Transverse colon (tissue), 4 donors: ENCODE measurements at regions not wholly inside any gene's neighbourhood (a gene's known extent, or its start where the extent isn't known, plus 50 kb on each side); places are given as distances from the start of the nearest gene placed in this dataset.

Experiments
- DNase-seq: peaks from one replicate; pipeline ENCODE4 v3.0.0-alpha.2; 2019
- H3K27ac ChIP-seq, 4 donors: fragments of 200-600 bp; sonication (generic); 2 replicates each; pipeline ENCODE4 v1.5.1; 2016 to 2018; ENCODE audit warnings: inconsistent platforms in 4 of 4
- H3K27me3 ChIP-seq: fragments of 200-600 bp; sonication (generic); 2 replicates; pipeline ENCODE4 v1.5.1; 2017; ENCODE audit warnings: inconsistent platforms
- H3K36me3 ChIP-seq, 4 donors: fragments of 200-600 bp; sonication (generic); 2 replicates each; pipeline ENCODE4 v1.5.1; 2017 to 2019; ENCODE audit warnings: inconsistent platforms in 4 of 4
- H3K4me1 ChIP-seq, 4 donors: fragments of 200-600 bp; sonication (generic); 2 replicates each; pipeline ENCODE4 v1.5.1; 2017 to 2020; ENCODE audit warnings: inconsistent platforms in 4 of 4
- H3K4me3 ChIP-seq, 4 donors: fragments of 200-600 bp; sonication (generic); 1 replicate in 1 of 4; 2 replicates in 3 of 4; pipeline versions ENCODE4 v1.5.1 to v1.6.1; 2017 to 2019; ENCODE audit warnings: inconsistent platforms in 4 of 4
- H3K9me3 ChIP-seq, 2 donors: fragments of 200-600 bp; sonication (generic); 2 replicates each; pipeline ENCODE4 v1.5.1; 2017 to 2019; ENCODE audit warnings: inconsistent platforms in 2 of 2
- CTCF ChIP-seq, 5 experiments: fragments of 200-600 bp in 3 of 5; fragments of 450-650 bp in 2 of 5; sonication (generic) in 3 of 5; IDR thresholded peaks; 1 replicate in 2 of 5; 2 replicates in 3 of 5; pipeline ENCODE4 v1.5.1; 2016 to 2017; ENCODE audit warnings: antibody characterized with exemption in 5 of 5, inconsistent platforms in 3 of 5, mild to moderate bottlenecking in 2 of 5, moderate library complexity in 1 of 5
- EP300 ChIP-seq: sonication (generic); formaldehyde crosslinking; IDR thresholded peaks from one replicate; pipeline ENCODE4 v1.6.1; 2017; ENCODE audit warnings: antibody characterized with exemption, low read depth
- POLR2A ChIP-seq: fragments of 450-650 bp; IDR thresholded peaks from one replicate; pipeline ENCODE4 v1.6.1; 2016; ENCODE audit warnings: antibody characterized with exemption, mild to moderate bottlenecking, moderate library complexity
- POLR2AphosphoS5 ChIP-seq, 3 donors: sonication (generic); formaldehyde crosslinking; IDR thresholded peaks; one replicate each; pipeline ENCODE4 v1.6.1; 2016; ENCODE audit warnings: antibody characterized with exemption in 3 of 3
- WGBS, 2 donors: methylation state at CpG; one replicate each; pipeline ENCODE4 v1.1.5; 2018; ENCODE audit warnings: low coverage in 1 of 2; 5-methylcytosine and 5-hydroxymethylcytosine counted together
- in situ Hi-C, 4 donors: fragments of 200-750 bp; cut with MboI; loops; one replicate each; pipeline versions ENCODE4 v1.15.0 to v1.15.1; 2017; ENCODE audit warnings: low sequenced_read_pairs in 3 of 4, low pct_ligation_motif_present in 1 of 4, low pct_unique_long_range_greater_than_20kb in 1 of 4
- intact Hi-C: fragments of 100-400 bp; cut with DNase I; formaldehyde crosslinking; loops from one replicate; pipeline ENCODE4 v1.15.1; 2023; ENCODE audit warnings: low total_unique reads

- Histone ChIP-seq H3K9me3 (no peaks in the 10 kb centered on the region), H3K27me3 (no peaks in the 10 kb centered on the region), H3K4me3 (no peak overlapping the region), H3K4me1 (no peaks in the 10 kb centered on the region), H3K36me3 (no peaks in the 10 kb centered on the region), H3K27ac (no peak overlapping the region)
- intact Hi-C loops: no loop called here
- in situ Hi-C loops: no loop called here
- TF ChIP-seq POLR2AphosphoS5 (IDR thresholded peaks at IDR 0.05) (no peak), POLR2A (no peak), EP300 (no peak), CTCF (IDR thresholded peaks at IDR 0.05) (no peak)
- no peak for DNase-seq
- 86 to 88% methylated on average over 2 to 5 of the region's 5 CpGs for WGBS, 2 donors
Observed at GRCh38 chr13:82566864-82567263, 1315.4 kb downstream of the SLITRK1 start.

GRCh38 chr13:82565201-82565600 lies 1317.1 kb downstream of the SLITRK1 start:
- intact Hi-C loops (no loop called here), in situ Hi-C loops (no loop called here)
- WGBS, 2 donors: 68 to 88% methylated on average over 5 to 7 of the region's 7 CpGs
- Histone ChIP-seq H3K4me3 (no peak overlapping the region), H3K27ac (no peak overlapping the region), H3K9me3 (no peaks in the 10 kb centered on the region), H3K4me1 (no peaks in the 10 kb centered on the region), H3K36me3 (no peaks in the 10 kb centered on the region), H3K27me3 (no peaks in the 10 kb centered on the region)
- no peak for DNase-seq
- TF ChIP-seq POLR2AphosphoS5 (IDR thresholded peaks at IDR 0.05) (no peak), CTCF (IDR thresholded peaks at IDR 0.05) (no peak), POLR2A (no peak), EP300 (no peak)

GRCh38 chr13:82560889-82561288 lies 1321.4 kb downstream of the SLITRK1 start:
- DNase-seq: no peak
- H3K36me3 ChIP-seq: no peaks in the 10 kb centered on the region
- no peaks in the 10 kb centered on the region for H3K9me3 ChIP-seq
- no peaks in the 10 kb centered on the region for H3K27me3 ChIP-seq
- 74% methylated on average over 1 of the region's 1 CpG for WGBS, 2 donors
- TF ChIP-seq POLR2AphosphoS5 (IDR thresholded peaks at IDR 0.05): no peak
- TF ChIP-seq POLR2A: no peak
- TF ChIP-seq EP300: no peak
- no peak for TF ChIP-seq CTCF (IDR thresholded peaks at IDR 0.05)
- H3K4me3 ChIP-seq: no peak overlapping the region
- intact Hi-C loops: no loop called here
- in situ Hi-C loops: no loop called here
- no peak overlapping the region for H3K27ac ChIP-seq
- no peaks in the 10 kb centered on the region for H3K4me1 ChIP-seq

- Histone ChIP-seq H3K4me3 (no peak overlapping the region), H3K9me3 (no peaks in the 10 kb centered on the region), H3K27ac (no peak overlapping the region), H3K4me1 (no peaks in the 10 kb centered on the region), H3K27me3 (no peaks in the 10 kb centered on the region), H3K36me3 (no peaks in the 10 kb centered on the region)
- DNase-seq: no peak
- in situ Hi-C loops: no loop called here
- 17 to 19% methylated on average over 1 of the region's 1 CpG for WGBS, 2 donors
- TF ChIP-seq CTCF (IDR thresholded peaks at IDR 0.05) (no peak), EP300 (no peak), POLR2AphosphoS5 (IDR thresholded peaks at IDR 0.05) (no peak), POLR2A (no peak)
- intact Hi-C loops: no loop called here
Observed at GRCh38 chr13:82522872-82523271, 1359.4 kb downstream of the SLITRK1 start.
